ENCODE measurements at regions not wholly inside any gene's neighbourhood (a gene's known extent, or its start where the extent isn't known, plus 50 kb on each side); places are given as distances from the start of the nearest gene placed in this dataset.

GRCh38 chr5:60360355-60360754 lies 339.6 kb downstream of the DEPDC1B start:
- H3K9ac ChIP-seq (ENCODE audit: low read length): no peak overlapping the region
- H3K4me1 ChIP-seq (ENCODE audit: control insufficient read depth, insufficient read depth, low read length): no peaks in the 10 kb centered on the region
- H3K27me3 ChIP-seq (ENCODE audit: control insufficient read depth, insufficient read depth, low read length): no peaks in the 10 kb centered on the region
- H3K9me3 ChIP-seq (ENCODE audit: control insufficient read depth, low read length): no peaks in the 10 kb centered on the region
- H3K36me3 ChIP-seq (ENCODE audit: control insufficient read depth, insufficient read depth, low read length): no peaks in the 10 kb centered on the region
- no peak overlapping the region for H3K4me3 ChIP-seq (ENCODE audit: low read length)

DNA sequence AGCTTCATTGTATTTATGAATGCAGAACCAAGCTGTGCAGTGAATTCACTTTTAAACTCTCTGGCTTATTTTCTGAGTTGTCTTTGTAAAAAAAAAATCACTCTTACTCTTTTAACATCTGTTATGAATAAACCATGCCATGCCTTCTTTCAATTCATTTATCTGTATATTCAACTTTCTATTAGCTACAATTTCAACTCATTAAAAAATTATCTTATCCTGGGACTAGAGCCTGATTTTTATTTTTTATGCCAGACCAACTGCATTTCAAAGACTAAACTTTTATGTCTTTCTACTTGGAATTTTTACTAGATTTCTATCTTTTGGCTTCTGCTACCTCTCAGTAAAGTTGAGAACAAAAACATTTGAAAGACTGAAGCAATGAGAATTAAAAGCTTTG lies 342.7 kb downstream of the DEPDC1B start:
- Histone ChIP-seq H3K36me3 (ENCODE audit: control insufficient read depth, insufficient read depth, low read length) (no peaks in the 10 kb centered on the region), H3K4me3 (ENCODE audit: low read length) (no peak overlapping the region), H3K9ac (ENCODE audit: low read length) (no peak overlapping the region), H3K27me3 (ENCODE audit: control insufficient read depth, insufficient read depth, low read length) (no peaks in the 10 kb centered on the region), H3K4me1 (ENCODE audit: control insufficient read depth, insufficient read depth, low read length) (peaks cover 7% of the 10 kb centered on the region), H3K9me3 (ENCODE audit: control insufficient read depth, low read length) (no peaks in the 10 kb centered on the region)

GRCh38 chr5:60356745-60357144 lies 343.2 kb downstream of the DEPDC1B start:
- Histone ChIP-seq H3K9me3 (ENCODE audit: control insufficient read depth, low read length) (no peaks in the 10 kb centered on the region), H3K4me1 (ENCODE audit: control insufficient read depth, insufficient read depth, low read length) (peaks cover 7% of the 10 kb centered on the region), H3K27me3 (ENCODE audit: control insufficient read depth, insufficient read depth, low read length) (no peaks in the 10 kb centered on the region), H3K9ac (ENCODE audit: low read length) (no peak overlapping the region), H3K4me3 (ENCODE audit: low read length) (no peak overlapping the region), H3K36me3 (ENCODE audit: control insufficient read depth, insufficient read depth, low read length) (no peaks in the 10 kb centered on the region)

DNA sequence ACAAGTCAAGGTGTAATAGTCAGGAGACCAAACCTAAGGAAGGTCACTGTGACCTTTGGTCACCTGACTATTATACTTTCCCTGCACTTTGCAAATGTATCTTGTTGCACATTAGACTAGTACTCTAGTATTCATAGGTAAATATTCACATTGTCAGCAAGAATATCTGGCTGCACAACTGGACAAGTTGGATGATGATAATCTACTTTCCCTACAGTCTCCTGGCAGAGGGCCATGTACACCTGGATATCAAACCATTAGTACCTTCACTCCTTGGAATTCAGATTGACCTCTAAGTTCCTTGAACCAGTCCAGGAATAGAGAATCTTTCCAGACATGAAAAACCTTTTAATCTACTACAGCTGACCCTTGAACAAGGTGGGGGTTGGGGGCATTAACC lies 344.8 kb downstream of the DEPDC1B start:
- Histone ChIP-seq H3K4me1 (ENCODE audit: control insufficient read depth, insufficient read depth, low read length) (peaks cover 17% of the 10 kb centered on the region), H3K4me3 (ENCODE audit: low read length) (no peak overlapping the region), H3K9me3 (ENCODE audit: control insufficient read depth, low read length) (no peaks in the 10 kb centered on the region), H3K36me3 (ENCODE audit: control insufficient read depth, insufficient read depth, low read length) (no peaks in the 10 kb centered on the region), H3K9ac (ENCODE audit: low read length) (no peak overlapping the region), H3K27me3 (ENCODE audit: control insufficient read depth, insufficient read depth, low read length) (no peaks in the 10 kb centered on the region)

DNA sequence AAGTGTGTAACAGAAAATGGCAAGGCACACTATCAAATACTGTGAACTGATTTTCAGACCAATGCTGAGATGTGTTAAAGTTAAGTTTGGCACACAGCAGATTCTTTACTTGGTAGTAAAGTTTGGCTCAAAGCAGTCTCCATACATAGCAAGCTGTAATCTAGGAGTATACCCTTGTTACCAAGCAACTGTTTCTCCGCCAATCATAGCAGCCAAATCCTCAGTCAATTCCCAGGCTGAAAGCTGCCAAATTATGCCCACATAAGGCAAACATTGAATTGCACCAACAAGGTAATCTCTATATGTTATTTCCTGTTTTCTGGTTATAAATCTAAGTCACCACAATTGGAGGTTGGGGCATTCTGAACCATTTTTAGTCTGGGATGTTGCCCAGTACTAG lies 345.7 kb downstream of the DEPDC1B start:
- Histone ChIP-seq H3K27me3 (ENCODE audit: control insufficient read depth, insufficient read depth, low read length) (no peaks in the 10 kb centered on the region), H3K4me3 (ENCODE audit: low read length) (no peak overlapping the region), H3K9ac (ENCODE audit: low read length) (no peak overlapping the region), H3K9me3 (ENCODE audit: control insufficient read depth, low read length) (no peaks in the 10 kb centered on the region), H3K4me1 (ENCODE audit: control insufficient read depth, insufficient read depth, low read length) (peaks cover 21% of the 10 kb centered on the region), H3K36me3 (ENCODE audit: control insufficient read depth, insufficient read depth, low read length) (no peaks in the 10 kb centered on the region)

DNA sequence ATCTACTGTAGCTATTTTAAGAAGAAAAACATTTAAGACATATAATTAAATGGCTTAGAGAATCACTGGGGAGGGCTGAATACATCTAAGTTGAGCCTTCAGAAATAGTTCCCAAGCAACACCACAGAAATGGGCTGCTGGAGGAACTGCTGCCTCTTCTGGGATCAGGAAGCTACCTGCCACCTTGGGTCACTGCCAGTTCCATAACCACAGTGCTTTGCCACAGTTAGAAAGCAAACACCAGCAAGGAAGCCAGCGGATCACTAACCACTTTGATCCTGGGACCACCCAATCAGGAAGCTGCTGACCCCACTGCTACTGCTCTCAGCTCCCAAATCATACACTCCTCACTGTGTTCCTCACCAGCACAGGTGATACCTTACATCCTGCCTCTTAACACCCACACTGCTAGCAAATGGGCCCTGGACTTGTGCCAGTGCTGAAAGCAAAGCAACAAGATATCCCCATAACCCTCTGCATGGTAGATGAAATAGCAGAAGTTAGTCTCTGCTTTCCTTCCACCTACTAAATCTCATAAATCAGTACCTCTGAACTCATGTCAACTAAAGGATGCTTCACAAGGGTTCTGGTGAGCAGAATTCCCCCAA lies 346.9 kb downstream of the DEPDC1B start:
- Histone ChIP-seq H3K9ac (ENCODE audit: low read length) (no peak overlapping the region), H3K36me3 (ENCODE audit: control insufficient read depth, insufficient read depth, low read length) (no peaks in the 10 kb centered on the region), H3K4me3 (ENCODE audit: low read length) (no peak overlapping the region), H3K4me1 (ENCODE audit: control insufficient read depth, insufficient read depth, low read length) (peaks cover 21% of the 10 kb centered on the region), H3K9me3 (ENCODE audit: control insufficient read depth, low read length) (no peaks in the 10 kb centered on the region), H3K27me3 (ENCODE audit: control insufficient read depth, insufficient read depth, low read length) (no peaks in the 10 kb centered on the region)

GRCh38 chr5:60350794-60351193 lies 349.2 kb downstream of the DEPDC1B start:
- Histone ChIP-seq H3K4me1 (ENCODE audit: control insufficient read depth, insufficient read depth, low read length) (peaks cover 21% of the 10 kb centered on the region), H3K9ac (ENCODE audit: low read length) (no peak overlapping the region), H3K9me3 (ENCODE audit: control insufficient read depth, low read length) (no peaks in the 10 kb centered on the region), H3K36me3 (ENCODE audit: control insufficient read depth, insufficient read depth, low read length) (no peaks in the 10 kb centered on the region), H3K27me3 (ENCODE audit: control insufficient read depth, insufficient read depth, low read length) (no peaks in the 10 kb centered on the region), H3K4me3 (ENCODE audit: low read length) (no peak overlapping the region)

DNA sequence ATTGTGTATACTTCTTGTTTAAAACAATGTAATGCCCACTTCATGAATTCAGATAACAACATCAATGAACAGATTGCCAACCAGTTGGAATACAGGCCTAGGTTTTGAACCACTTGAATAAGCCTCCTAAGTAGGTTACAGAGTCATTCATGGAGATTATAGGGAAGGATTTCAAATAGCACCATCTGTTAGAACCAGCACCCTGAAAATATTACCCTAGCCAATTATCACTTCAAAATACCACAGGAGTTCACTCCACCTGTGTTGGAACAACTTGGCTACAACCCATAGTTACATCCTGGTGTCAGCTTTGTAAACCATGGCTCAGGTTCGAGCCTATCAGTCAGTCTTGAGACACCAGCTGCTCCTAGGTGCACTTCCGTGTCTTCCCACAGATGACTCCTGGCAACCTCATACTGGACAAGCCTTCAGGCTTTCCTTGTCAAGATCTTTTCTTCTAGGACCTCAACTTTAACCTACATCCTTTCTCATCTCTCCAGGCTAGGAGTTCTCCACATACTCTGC lies 350.0 kb downstream of the DEPDC1B start:
- no peaks in the 10 kb centered on the region for H3K27me3 ChIP-seq (ENCODE audit: control insufficient read depth, insufficient read depth, low read length)
- no peak overlapping the region for H3K4me3 ChIP-seq (ENCODE audit: low read length)
- no peak overlapping the region for H3K9ac ChIP-seq (ENCODE audit: low read length)
- H3K9me3 ChIP-seq (ENCODE audit: control insufficient read depth, low read length): no peaks in the 10 kb centered on the region
- no peaks in the 10 kb centered on the region for H3K36me3 ChIP-seq (ENCODE audit: control insufficient read depth, insufficient read depth, low read length)
- H3K4me1 ChIP-seq (ENCODE audit: control insufficient read depth, insufficient read depth, low read length): peaks cover 21% of the 10 kb centered on the region

DNA sequence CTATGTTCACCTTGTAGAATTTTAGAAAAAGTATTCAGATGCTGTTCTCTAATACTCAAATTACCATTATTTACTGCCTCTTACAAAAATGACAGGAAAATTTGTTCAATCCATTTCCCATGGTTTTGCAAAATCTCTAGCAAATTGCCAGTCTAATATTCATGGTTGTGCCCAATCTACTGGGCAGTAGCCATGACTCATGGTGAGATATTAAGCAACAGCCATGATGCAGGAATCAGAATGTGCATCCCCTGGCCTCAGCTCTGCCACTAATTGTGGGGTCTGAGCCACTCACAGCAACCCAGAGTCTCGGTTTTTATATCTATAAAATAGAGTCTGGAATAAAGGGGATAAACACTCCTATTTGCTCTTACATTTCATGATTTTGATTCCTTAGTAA lies 353.6 kb downstream of the DEPDC1B start:
- H3K36me3 ChIP-seq (ENCODE audit: control insufficient read depth, insufficient read depth, low read length): no peaks in the 10 kb centered on the region
- H3K4me1 ChIP-seq (ENCODE audit: control insufficient read depth, insufficient read depth, low read length): peaks cover 15% of the 10 kb centered on the region
- no peak overlapping the region for H3K9ac ChIP-seq (ENCODE audit: low read length)
- no peaks in the 10 kb centered on the region for H3K27me3 ChIP-seq (ENCODE audit: control insufficient read depth, insufficient read depth, low read length)
- no peaks in the 10 kb centered on the region for H3K9me3 ChIP-seq (ENCODE audit: control insufficient read depth, low read length)
- no peak overlapping the region for H3K4me3 ChIP-seq (ENCODE audit: low read length)

- Histone ChIP-seq H3K36me3 (ENCODE audit: control insufficient read depth, insufficient read depth, low read length) (no peaks in the 10 kb centered on the region), H3K9me3 (ENCODE audit: control insufficient read depth, low read length) (no peaks in the 10 kb centered on the region), H3K9ac (ENCODE audit: low read length) (no peak overlapping the region)
Observed at GRCh38 chr5:60343102-60343501, 356.9 kb downstream of the DEPDC1B start.

DNA sequence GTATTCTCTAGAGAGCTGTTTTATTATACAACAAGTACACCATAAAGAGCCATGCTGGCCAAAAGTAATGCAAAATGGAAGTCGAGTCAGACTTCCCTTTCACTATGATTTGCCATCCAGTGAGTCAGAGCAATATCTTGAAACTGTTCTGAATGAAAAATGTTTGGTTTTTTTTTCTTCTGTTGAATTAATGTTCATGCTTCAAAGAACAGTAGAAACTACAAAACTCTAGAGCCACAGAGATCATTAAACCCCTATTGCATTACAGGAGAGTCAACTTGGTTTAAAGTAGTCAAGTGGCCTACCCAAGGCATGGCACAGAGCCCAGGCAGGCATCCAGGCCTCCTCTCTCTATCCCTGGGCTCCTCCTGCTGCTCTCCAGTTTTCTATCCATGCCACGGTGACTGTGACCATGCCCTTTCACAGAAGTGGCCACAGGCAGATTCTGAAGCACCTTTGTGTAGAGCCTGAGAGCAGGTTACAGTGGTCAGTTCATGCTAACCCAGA lies 358.9 kb downstream of the DEPDC1B start:
- H3K36me3 ChIP-seq (ENCODE audit: control insufficient read depth, insufficient read depth, low read length): no peaks in the 10 kb centered on the region
- no peaks in the 10 kb centered on the region for H3K27me3 ChIP-seq (ENCODE audit: control insufficient read depth, insufficient read depth, low read length)
- H3K4me1 ChIP-seq (ENCODE audit: control insufficient read depth, insufficient read depth, low read length): no peaks in the 10 kb centered on the region
- H3K4me3 ChIP-seq (ENCODE audit: low read length): no peak overlapping the region
- H3K9ac ChIP-seq (ENCODE audit: low read length): no peak overlapping the region
- no peaks in the 10 kb centered on the region for H3K9me3 ChIP-seq (ENCODE audit: control insufficient read depth, low read length)

More at GRCh38 chr5:60343102-60343501, 356.9 kb downstream of the DEPDC1B start:
- H3K4me3 ChIP-seq (ENCODE audit: low read length): no peak overlapping the region
- no peaks in the 10 kb centered on the region for H3K4me1 ChIP-seq (ENCODE audit: control insufficient read depth, insufficient read depth, low read length)
- no peaks in the 10 kb centered on the region for H3K27me3 ChIP-seq (ENCODE audit: control insufficient read depth, insufficient read depth, low read length)

DNA sequence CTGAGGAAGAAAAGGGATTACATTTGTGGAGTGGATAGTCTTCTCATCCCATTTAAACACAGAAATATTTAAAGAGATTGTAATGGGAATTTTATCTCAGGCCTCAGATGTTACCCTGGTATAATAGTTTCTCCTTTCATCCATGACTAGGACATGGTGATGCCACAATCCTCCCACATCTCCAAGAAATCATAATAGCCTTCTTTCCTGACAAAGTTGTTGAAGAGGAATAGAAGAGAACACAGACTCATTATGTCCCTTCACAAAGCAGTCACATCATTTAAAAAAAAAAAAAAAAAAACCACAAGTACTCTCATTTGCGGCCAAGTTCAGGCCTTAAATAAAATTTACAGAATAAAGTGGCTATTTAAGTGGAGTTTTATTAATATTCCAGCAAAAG lies 359.6 kb downstream of the DEPDC1B start:
- Histone ChIP-seq H3K9ac (ENCODE audit: low read length) (no peak overlapping the region), H3K4me3 (ENCODE audit: low read length) (no peak overlapping the region)

More for the DNA sequence above, 359.6 kb downstream of the DEPDC1B start:
- Histone ChIP-seq H3K36me3 (ENCODE audit: control insufficient read depth, insufficient read depth, low read length) (no peaks in the 10 kb centered on the region), H3K9me3 (ENCODE audit: control insufficient read depth, low read length) (no peaks in the 10 kb centered on the region), H3K27me3 (ENCODE audit: control insufficient read depth, insufficient read depth, low read length) (no peaks in the 10 kb centered on the region), H3K4me1 (ENCODE audit: control insufficient read depth, insufficient read depth, low read length) (no peaks in the 10 kb centered on the region)

Measured in mucosa of stomach (tissue), 1 donor.